SK-N-SH (cell line): ENCODE measurements at regions not wholly inside any gene's neighbourhood (a gene's known extent, or its start where the extent isn't known, plus 50 kb on each side); places are given as distances from the start of the nearest gene placed in this dataset.

Experiments used
- CTCF ChIA-PET: fragments of 300-600, 350-600 bp; formaldehyde crosslinking; extraction: SDS; loops from one replicate; lab custom pipeline; 2021; lab: Yijun Ruan, JAX
- POLR2A ChIA-PET: fragments of 350-600 bp; sonication (Branson Sonifier 250); formaldehyde crosslinking; extraction: SDS; loops from one replicate; lab custom pipeline; 2020; ENCODE audit warnings: antibody characterized with exemption, inconsistent platforms; lab: Yijun Ruan, JAX
- DNase-seq: peaks from one replicate; pipeline ENCODE4 v3.0.0; 2012
- H2AFZ ChIP-seq: fragments of 200-600 bp; sonication (generic); 2 replicates; pipeline ENCODE4 v1.8.1; 2016; ENCODE audit warnings: antibody characterized with exemption, mild to moderate bottlenecking, low read depth
- H3F3A ChIP-seq: fragments of 200-600 bp; sonication (generic); replicated peaks from 2 replicates; pipeline ENCODE3; 2016; ENCODE audit warnings: antibody characterized with exemption, mild to moderate bottlenecking; ENCODE audit not compliant: insufficient read depth
- H3K27ac ChIP-seq, 2 experiments: fragments of 200-500 bp in 1 of 2; fragments of 200-600 bp in 1 of 2; sonication (Bioruptor generic) in 1 of 2; sonication (generic), shearing (Covaris generic) in 1 of 2; 2 replicates each; pipeline versions ENCODE4 v1.5.1 to v1.6.1; 2014 to 2016; ENCODE audit warnings: low read depth in 2 of 2, inconsistent platforms in 1 of 2, low read length in 1 of 2, mild to moderate bottlenecking in 1 of 2, mixed read lengths in 1 of 2
- H3K27me3 ChIP-seq: fragments of 200-600 bp; sonication (generic), shearing (Covaris generic); 2 replicates; pipeline ENCODE4 v1.6.1; 2016; ENCODE audit warnings: mixed run types; ENCODE audit not compliant: insufficient read depth
- H3K36me3 ChIP-seq, 2 experiments: fragments of 200-500 bp in 1 of 2; fragments of 200-600 bp in 1 of 2; sonication (Bioruptor generic) in 1 of 2; sonication (generic) in 1 of 2; replicated peaks in 1 of 2; 2 replicates each; pipeline versions ENCODE3 to v1.5.1; 2014 to 2016; ENCODE audit warnings: low read length in 1 of 2, mild to moderate bottlenecking in 1 of 2; ENCODE audit not compliant: insufficient read depth in 2 of 2, control insufficient read depth in 1 of 2
- H3K4me1 ChIP-seq, 2 experiments: fragments of 200-500 bp in 1 of 2; fragments of 200-600 bp in 1 of 2; sonication (Bioruptor generic) in 1 of 2; sonication (generic), shearing (Covaris generic) in 1 of 2; 2 replicates each; pipeline versions ENCODE4 v1.5.1 to v1.6.1; 2014 to 2016; ENCODE audit warnings: low read depth in 1 of 2, low read length in 1 of 2, mixed run types in 1 of 2; ENCODE audit not compliant: insufficient read depth in 2 of 2, control insufficient read depth in 1 of 2
- H3K4me2 ChIP-seq: fragments of 200-600 bp; sonication (generic), shearing (Covaris generic); 2 replicates; pipeline ENCODE4 v1.6.1; 2017; ENCODE audit warnings: mixed run types
- H3K4me3 ChIP-seq, 2 experiments: fragments of 200-500 bp in 1 of 2; fragments of 200-600 bp in 1 of 2; sonication (Bioruptor generic) in 1 of 2; sonication (generic), shearing (Covaris generic) in 1 of 2; 2 replicates each; pipeline versions ENCODE4 v1.5.1 to v1.8.1; 2014 to 2016; ENCODE audit warnings: low read depth in 2 of 2, inconsistent platforms in 1 of 2, low read length in 1 of 2, mild to moderate bottlenecking in 1 of 2, mixed read lengths in 1 of 2, moderate library complexity in 1 of 2
- H3K79me2 ChIP-seq: fragments of 200-600 bp; sonication (generic); 2 replicates; pipeline ENCODE4 v1.8.1; 2017; ENCODE audit warnings: mild to moderate bottlenecking; ENCODE audit not compliant: insufficient read depth
- H3K9ac ChIP-seq: fragments of 200-600 bp; sonication (generic); 2 replicates; pipeline ENCODE4 v1.6.1; 2017; ENCODE audit warnings: mixed run types
- H3K9me2 ChIP-seq: fragments of 200-600 bp; sonication (generic); 2 replicates; pipeline ENCODE4 v1.6.1; 2017; ENCODE audit warnings: mixed run types
- H3K9me3 ChIP-seq: fragments of 200-600 bp; sonication (generic); 2 replicates; pipeline ENCODE4 v1.6.1; 2017; ENCODE audit warnings: mixed run types, mild to moderate bottlenecking, moderate library complexity
- H4K20me1 ChIP-seq: fragments of 200-600 bp; sonication (generic); 2 replicates; pipeline ENCODE4 v1.6.1; 2017; ENCODE audit warnings: mild to moderate bottlenecking, mixed run types; ENCODE audit not compliant: insufficient read depth
- CHD2 ChIP-seq: fragments of 150-350 bp; IDR thresholded peaks from 2 replicates; pipeline ENCODE4 v1.6.1; 2018; ENCODE audit warnings: low read length; ENCODE audit not compliant: partially characterized antibody
- CTCF ChIP-seq: fragments of 200-600 bp; sonication (generic); IDR thresholded peaks from 2 replicates; pipeline ENCODE4 v1.6.1; 2017; ENCODE audit warnings: antibody characterized with exemption, mild to moderate bottlenecking, moderate library complexity
- EP300 ChIP-seq, 2 experiments: IDR thresholded peaks; 2 replicates each; pipeline versions ENCODE4 v1.4.0 to v1.6.1; 2012; ENCODE audit warnings: borderline replicate concordance in 1 of 2, low read depth in 1 of 2, low read length in 1 of 2
- EZH2phosphoT487 ChIP-seq: fragments of 200-600 bp; sonication (generic); IDR thresholded peaks from 2 replicates; pipeline ENCODE4 v1.6.1; 2017; ENCODE audit warnings: low read depth, mixed run types, mild to moderate bottlenecking, antibody characterized with exemption, moderate library complexity, borderline replicate concordance
- FOXJ3 ChIP-seq: sonication (generic); formaldehyde crosslinking; IDR thresholded peaks from 2 replicates; pipeline ENCODE4 v1.5.1; 2020; ENCODE audit warnings: mild to moderate bottlenecking, missing genetic modification reagents
- FOXM1 ChIP-seq: IDR thresholded peaks from 2 replicates; pipeline ENCODE4 v1.4.0; 2012; ENCODE audit warnings: low read depth, mild to moderate bottlenecking
- GABPA ChIP-seq: IDR thresholded peaks from 2 replicates; pipeline ENCODE4 v1.4.0; 2012; ENCODE audit warnings: low read depth, mild to moderate bottlenecking
- IRF3 ChIP-seq: fragments of 150-350 bp; IDR thresholded peaks from 2 replicates; pipeline ENCODE4 v1.6.1; 2016; ENCODE audit warnings: mild to moderate bottlenecking, low read depth, low read length
- MAX ChIP-seq: IDR thresholded peaks from 2 replicates; pipeline ENCODE4 v1.4.0; 2012; ENCODE audit warnings: low read depth
- MEF2A ChIP-seq: IDR thresholded peaks from 2 replicates; pipeline ENCODE4 v1.4.0; 2012; ENCODE audit warnings: low read depth, borderline replicate concordance
- MXI1 ChIP-seq: IDR thresholded peaks from 2 replicates; pipeline ENCODE4 v1.6.1; 2012; ENCODE audit warnings: mild to moderate bottlenecking, low read depth, low read length, improper control_type of control experiment
- NFIC ChIP-seq: IDR thresholded peaks from 2 replicates; pipeline ENCODE4 v1.4.0; 2012; ENCODE audit warnings: borderline replicate concordance
- NRF1 ChIP-seq: IDR thresholded peaks from 2 replicates; pipeline ENCODE4 v1.6.1; 2012; ENCODE audit warnings: low read depth, mild to moderate bottlenecking, low read length
- RCOR1 ChIP-seq: fragments of 150-350 bp; IDR thresholded peaks from 2 replicates; pipeline ENCODE4 v1.6.1; 2017; ENCODE audit warnings: antibody characterized with exemption, low read length
- SMC3 ChIP-seq: IDR thresholded peaks from 2 replicates; pipeline ENCODE4 v1.6.1; 2012; ENCODE audit warnings: low read depth, low read length, improper control_type of control experiment
- TAF1 ChIP-seq: IDR thresholded peaks from 2 replicates; pipeline ENCODE4 v1.6.1; 2012; ENCODE audit warnings: low read depth, mild to moderate bottlenecking, low read length, moderate library complexity, borderline replicate concordance
- TCF12 ChIP-seq: IDR thresholded peaks from 2 replicates; pipeline ENCODE4 v1.4.0; 2012
- TEAD4 ChIP-seq: IDR thresholded peaks from 2 replicates; pipeline ENCODE4 v1.4.0; 2012; ENCODE audit warnings: mild to moderate bottlenecking, borderline replicate concordance; ENCODE audit not compliant: insufficient read depth
- USF1 ChIP-seq: IDR thresholded peaks from 2 replicates; pipeline ENCODE4 v1.4.0; 2012; ENCODE audit warnings: low read depth, borderline replicate concordance
- YY1 ChIP-seq: IDR thresholded peaks from 2 replicates; pipeline ENCODE4 v1.4.0; 2012; ENCODE audit warnings: low read depth, mild to moderate bottlenecking
- WGBS: methylation state at CpG from one replicate; pipeline ENCODE4 v1.1.6; 2017; ENCODE audit warnings: low lambda C conversion rate; 5-methylcytosine and 5-hydroxymethylcytosine counted together

GRCh38 chr13:78430166-78430791 is 173.1 kb downstream of the POU4F1 start:
- Histone ChIP-seq H4K20me1 (no peaks in the 10 kb centered on the region), H3K9me2 (no peaks in the 10 kb centered on the region), H3K9ac (no peak overlapping the region), H2AFZ (no peak overlapping the region), H3K4me1 (no peaks in the 10 kb centered on the region), H3K27me3 (no peaks in the 10 kb centered on the region), H3K27ac (no peak overlapping the region), H3K79me2 (no peaks in the 10 kb centered on the region), H3K36me3 (no peaks in the 10 kb centered on the region), H3K4me3 (no peak overlapping the region), H3F3A (no peaks in the 10 kb centered on the region), H3K9me3 (no peaks in the 10 kb centered on the region), H3K4me2 (no peak overlapping the region)
- no peak for DNase-seq
- 59% methylated on average over 11 of the region's 13 CpGs for WGBS
- POLR2A ChIA-PET, result no interaction called here
- no peak for TF ChIP-seq RCOR1
- TF ChIP-seq YY1, result no peak
- no peak for TF ChIP-seq FOXM1
- no peak for TF ChIP-seq SMC3
- CTCF ChIA-PET, result no interaction called here

- no peaks in the 10 kb centered on the region for H3K27me3 ChIP-seq
- no peaks in the 10 kb centered on the region for H3K79me2 ChIP-seq
- H3K4me3 ChIP-seq, result no peak overlapping the region
- WGBS, result 0% methylated on average over 2 of the region's 2 CpGs
- H3F3A ChIP-seq, result no peaks in the 10 kb centered on the region
- H3K4me1 ChIP-seq, result no peaks in the 10 kb centered on the region
- CTCF ChIA-PET, result no interaction called here
- no peak overlapping the region for H3K4me2 ChIP-seq
- DNase-seq, result no peak
- no peak for TF ChIP-seq GABPA
- TF ChIP-seq MEF2A, result no peak
- TF ChIP-seq TAF1, result no peak
- no peak for TF ChIP-seq MXI1
- TF ChIP-seq IRF3, result no peak
- TF ChIP-seq CHD2, result no peak
- no peak for TF ChIP-seq NFIC
- no peak for TF ChIP-seq TEAD4
- TF ChIP-seq RCOR1, result no peak
- no peak for TF ChIP-seq CTCF
- TF ChIP-seq EZH2phosphoT487, result no peak
- TF ChIP-seq TCF12, result no peak
- TF ChIP-seq FOXM1, result no peak
- TF ChIP-seq NRF1, result no peak
- no peak for TF ChIP-seq USF1
- TF ChIP-seq EP300 (IDR thresholded peaks at IDR 0.05; ENCODE audit: borderline replicate concordance in 1 of 2, low read depth in 1 of 2, low read length in 1 of 2), result no peak
- no peak for TF ChIP-seq FOXJ3 (CRISPR knock-in tag)
- TF ChIP-seq MAX, result no peak
- no peak for TF ChIP-seq SMC3
- H3K27ac ChIP-seq, result no peak overlapping the region
- no peaks in the 10 kb centered on the region for H3K36me3 ChIP-seq
- H3K9me3 ChIP-seq, result no peaks in the 10 kb centered on the region
- H4K20me1 ChIP-seq, result no peaks in the 10 kb centered on the region
- POLR2A ChIA-PET, result no interaction called here
- no peak overlapping the region for H3K9ac ChIP-seq
- H3K9me2 ChIP-seq, result no peaks in the 10 kb centered on the region
- H2AFZ ChIP-seq, result no peak overlapping the region
Measured at GRCh38 chr13:78428646-78429045, 174.7 kb downstream of the POU4F1 start.
